ENCODE measurements at regions not wholly inside any gene's neighbourhood (a gene's known extent, or its start where the extent isn't known, plus 50 kb on each side); places are given as distances from the start of the nearest gene placed in this dataset.
"Not testable (repeated sequence)": the region's sequence is repeated elsewhere in the genome, so short reads cannot be mapped to it uniquely, and the experiment has no call there.

DNA sequence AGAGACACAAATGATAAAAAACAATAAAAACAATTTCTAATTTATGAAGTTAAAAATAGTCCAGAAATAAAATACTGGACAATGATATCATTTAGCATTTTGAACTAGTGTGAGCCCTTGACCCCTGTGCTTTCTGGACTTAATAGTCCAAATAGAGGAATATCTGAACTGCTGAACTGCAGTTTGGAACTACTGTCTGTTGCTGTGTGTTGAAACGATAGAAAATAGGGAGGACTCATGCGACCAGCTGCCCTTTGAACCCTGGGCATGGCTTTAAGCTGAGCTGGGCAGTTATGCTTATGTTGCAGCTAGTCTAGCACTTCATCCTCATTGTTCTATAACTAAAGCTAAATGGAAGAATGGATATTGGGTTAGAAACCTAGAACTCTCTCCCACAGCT is 99.5 kb downstream of the FMR1NB start:
- DNase-seq (ENCODE audit: low read depth): no peak
- in situ Hi-C loops (cut with HindIII; ENCODE audit: low pct_unique_long_range_greater_than_20kb, low sequenced_read_pairs): no loop called here

DNA sequence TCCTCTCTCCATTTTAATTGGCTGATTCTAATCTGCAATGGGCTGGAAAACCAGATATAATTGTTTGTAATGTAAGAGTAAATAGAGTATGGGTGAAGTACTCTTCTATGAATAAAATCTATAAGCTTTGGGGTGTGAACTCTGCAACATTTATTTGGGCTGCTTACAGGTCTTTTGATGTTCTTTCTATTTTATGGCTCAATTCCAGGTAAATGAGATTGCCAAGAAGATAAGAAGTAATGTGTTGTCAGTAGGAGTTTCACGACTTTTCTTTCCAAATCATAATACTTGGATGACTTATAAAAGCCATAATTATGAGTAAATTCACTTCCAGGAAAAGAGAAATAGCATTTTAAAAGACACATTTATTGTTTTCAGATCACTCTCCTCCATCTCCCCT is 103.5 kb downstream of the FMR1NB start:
- in situ Hi-C loops (cut with HindIII; ENCODE audit: low pct_unique_long_range_greater_than_20kb, low sequenced_read_pairs): no loop called here
- no peak for DNase-seq (ENCODE audit: low read depth)

DNA sequence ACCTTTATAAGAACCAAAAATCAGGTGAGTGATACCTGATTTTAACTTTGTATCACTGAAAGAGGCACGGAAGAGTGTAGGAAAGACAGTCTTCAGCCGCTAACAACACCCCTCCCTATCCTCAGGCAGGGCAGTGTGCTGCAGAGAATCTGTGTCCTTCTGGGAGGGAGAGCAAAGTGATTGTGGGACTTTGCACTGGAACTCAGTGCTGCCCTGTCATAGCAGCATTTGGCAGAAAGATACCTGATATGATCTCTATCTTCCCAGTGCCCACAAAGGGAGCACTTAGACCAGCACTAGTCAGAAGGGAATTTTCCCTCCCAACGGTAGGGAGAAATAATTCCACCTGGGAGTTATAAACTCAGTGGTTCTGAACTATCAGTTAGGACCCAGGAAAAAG is 139.0 kb downstream of the FMR1NB start:
- in situ Hi-C loops (cut with HindIII; ENCODE audit: low pct_unique_long_range_greater_than_20kb, low sequenced_read_pairs): no loop called here
- DNase-seq (ENCODE audit: low read depth): no peak

DNA sequence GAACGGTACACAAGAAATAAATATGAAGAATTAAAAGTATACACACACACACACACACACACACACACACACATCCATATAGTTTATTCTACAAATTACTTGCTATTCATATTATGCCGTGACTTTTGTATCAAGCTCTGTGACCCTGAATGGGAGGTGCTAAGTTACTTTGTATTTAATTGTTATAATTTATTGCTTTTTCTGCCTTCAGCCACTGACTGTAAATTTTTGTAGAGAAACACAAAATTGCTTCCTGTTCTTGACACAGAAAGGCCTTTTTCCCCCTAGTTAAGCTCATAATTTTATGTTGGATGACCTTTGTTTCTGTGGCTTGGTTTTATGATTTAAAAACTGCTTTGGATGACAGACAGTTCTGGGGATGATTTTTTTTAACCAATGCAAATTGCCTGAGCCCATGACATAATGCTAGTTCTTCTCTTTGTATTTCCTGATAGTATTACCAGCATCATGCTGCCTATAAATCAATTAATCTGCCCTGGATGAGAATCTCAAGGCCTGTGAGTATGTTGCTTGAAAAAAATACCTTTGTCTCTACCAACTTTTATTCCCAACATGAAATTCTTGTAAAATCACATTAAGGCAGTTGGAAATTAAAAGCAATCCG is 140.0 kb downstream of the FMR1NB start:
- DNase-seq (ENCODE audit: low read depth): no peak
- in situ Hi-C loops (cut with HindIII; ENCODE audit: low pct_unique_long_range_greater_than_20kb, low sequenced_read_pairs): no loop called here

DNA sequence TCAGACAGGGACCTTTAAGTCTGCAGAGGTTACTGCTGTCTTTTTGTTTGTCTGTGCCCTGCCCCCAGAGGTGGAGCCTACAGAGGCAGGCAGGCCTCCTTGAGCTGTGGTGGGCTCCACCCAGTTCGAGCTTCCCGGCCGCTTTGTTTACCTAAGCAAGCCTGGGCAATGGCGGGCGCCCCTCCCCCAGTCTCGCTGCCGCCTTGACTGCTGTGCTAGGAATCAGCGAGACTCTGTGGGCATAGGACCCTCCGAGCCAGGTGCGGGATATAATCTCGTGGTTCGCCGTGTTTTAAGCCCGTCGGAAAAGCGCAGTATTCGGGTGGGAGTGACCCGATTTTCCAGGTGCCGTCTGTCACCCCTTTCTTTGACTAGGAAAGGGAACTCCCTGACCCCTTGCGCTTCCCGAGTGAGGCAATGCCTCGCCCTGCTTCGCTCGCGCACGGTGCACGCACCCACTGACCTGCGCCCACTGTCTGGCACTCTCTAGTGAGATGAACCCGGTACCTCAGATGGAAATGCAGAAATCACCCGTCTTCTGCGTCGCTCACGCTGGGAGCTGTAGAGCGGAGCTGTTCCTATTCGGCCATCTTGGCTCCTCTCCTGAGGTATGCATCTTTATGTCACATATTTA is 147.9 kb downstream of the FMR1NB start:
- in situ Hi-C loops (cut with HindIII; ENCODE audit: low pct_unique_long_range_greater_than_20kb, low sequenced_read_pairs); DNase-seq (ENCODE audit: low read depth): not testable (repeated sequence)

DNA sequence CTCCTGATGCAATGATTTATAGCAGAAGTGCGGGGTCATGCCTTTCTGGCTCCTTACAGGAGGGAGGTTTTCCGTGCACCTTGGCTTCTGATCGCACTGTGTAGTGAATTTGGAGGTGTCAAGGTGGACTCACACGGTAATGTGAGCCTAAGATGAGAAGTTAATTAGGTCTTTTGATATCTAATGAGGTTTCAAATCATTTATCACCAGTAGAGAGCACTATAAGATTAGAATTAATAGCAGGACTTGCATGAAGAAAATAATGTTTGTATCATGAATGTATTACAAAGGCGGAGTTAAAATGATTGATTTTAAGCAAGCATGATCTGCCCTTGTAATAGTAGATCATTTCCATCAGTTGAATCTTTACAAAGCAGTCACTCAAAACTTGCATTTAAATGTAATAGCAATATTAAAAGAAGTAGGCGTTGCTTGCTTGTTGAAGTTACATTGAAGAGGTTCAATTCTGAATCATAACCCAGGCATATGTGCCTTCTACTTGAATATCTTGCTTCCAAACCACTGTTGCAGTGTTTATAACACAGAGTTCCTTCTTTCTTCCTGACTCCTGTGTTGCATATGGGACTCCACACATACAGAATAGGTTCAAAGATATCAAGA is 152.1 kb downstream of the FMR1NB start:
- no peak for DNase-seq (ENCODE audit: low read depth)
- in situ Hi-C loops (cut with HindIII; ENCODE audit: low pct_unique_long_range_greater_than_20kb, low sequenced_read_pairs): no loop called here

DNA sequence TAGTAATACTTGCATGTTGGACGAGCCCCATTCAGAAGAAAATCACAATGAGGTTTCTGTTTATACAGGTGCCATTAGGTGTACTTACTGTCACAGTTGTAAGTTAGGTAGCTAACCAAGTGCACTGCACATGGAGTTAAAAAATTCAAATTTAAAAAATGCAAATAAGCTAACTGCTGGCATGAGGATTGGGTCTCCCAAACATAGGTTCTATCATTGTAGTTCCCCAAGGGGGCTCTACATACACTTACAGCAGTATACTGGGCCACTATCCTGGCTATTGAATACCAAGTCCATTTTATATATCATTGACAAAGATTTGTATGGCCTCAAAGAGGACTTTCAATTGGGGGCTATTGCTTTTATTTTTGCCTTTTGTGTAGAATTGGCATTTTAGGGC is 153.4 kb downstream of the FMR1NB start:
- in situ Hi-C loops (cut with HindIII; ENCODE audit: low pct_unique_long_range_greater_than_20kb, low sequenced_read_pairs): no loop called here
- DNase-seq (ENCODE audit: low read depth): no peak

DNA sequence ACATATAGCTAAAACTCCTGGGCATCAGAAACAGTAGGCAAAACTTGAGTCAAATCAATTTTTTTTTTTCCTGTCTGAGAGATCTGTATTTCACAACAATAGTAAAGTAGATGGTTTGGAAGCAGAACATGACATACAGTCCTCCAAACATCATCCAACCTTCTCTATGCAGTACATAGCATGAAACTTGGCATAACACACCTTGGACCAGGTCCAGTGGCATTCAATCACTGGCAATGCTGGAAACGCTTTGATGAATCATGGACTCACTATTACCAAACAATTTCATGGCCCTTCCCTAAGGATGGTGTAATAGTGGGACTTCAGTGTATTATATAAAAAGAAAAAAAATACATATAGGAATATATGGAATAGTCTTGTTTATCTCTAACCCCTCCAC is 154.6 kb downstream of the FMR1NB start:
- DNase-seq (ENCODE audit: low read depth): no peak
- in situ Hi-C loops (cut with HindIII; ENCODE audit: low pct_unique_long_range_greater_than_20kb, low sequenced_read_pairs): no loop called here

DNA sequence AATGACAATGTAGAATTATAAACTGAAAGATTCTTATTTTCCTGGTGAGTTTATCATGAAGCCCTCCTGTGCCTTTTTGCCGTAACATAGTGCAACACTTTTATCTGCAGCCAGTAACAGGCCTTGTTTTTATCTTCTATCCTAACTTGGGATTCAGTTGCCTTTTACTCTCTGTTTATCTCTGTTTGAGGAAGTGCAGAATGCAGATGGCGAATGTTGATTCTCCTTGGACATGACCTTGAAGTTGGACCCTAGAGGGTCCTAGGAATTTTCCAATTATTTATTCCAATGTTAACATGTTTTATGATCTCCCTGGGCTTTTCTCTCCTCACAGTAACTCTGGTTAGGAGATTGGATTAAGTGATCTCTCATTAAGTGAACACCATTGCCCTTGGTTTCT is 165.0 kb downstream of the FMR1NB start:
- in situ Hi-C loops (cut with HindIII; ENCODE audit: low pct_unique_long_range_greater_than_20kb, low sequenced_read_pairs): no loop called here
- DNase-seq (ENCODE audit: low read depth): no peak

DNA sequence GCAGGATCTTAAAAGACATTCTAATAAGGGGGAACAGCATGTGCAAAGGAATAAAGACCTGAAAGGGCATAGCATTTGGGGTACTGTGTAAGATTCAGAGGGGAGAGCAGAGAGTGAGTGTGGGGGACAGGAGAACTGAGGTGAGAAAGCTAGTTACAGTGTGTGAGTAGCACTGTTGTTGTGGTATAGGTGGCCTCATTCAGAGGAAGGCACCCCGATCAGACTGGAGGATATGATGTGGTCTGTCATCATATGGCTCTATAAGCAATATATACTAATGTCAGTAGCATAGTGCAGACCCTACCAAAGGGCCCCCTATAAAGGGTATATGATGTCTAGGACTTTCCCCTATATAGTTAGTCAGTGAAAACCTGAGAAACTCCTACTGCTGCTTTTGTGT is 175.8 kb downstream of the FMR1NB start:
- no peak for DNase-seq (ENCODE audit: low read depth)
- in situ Hi-C loops (cut with HindIII; ENCODE audit: low pct_unique_long_range_greater_than_20kb, low sequenced_read_pairs): no loop called here

DNA sequence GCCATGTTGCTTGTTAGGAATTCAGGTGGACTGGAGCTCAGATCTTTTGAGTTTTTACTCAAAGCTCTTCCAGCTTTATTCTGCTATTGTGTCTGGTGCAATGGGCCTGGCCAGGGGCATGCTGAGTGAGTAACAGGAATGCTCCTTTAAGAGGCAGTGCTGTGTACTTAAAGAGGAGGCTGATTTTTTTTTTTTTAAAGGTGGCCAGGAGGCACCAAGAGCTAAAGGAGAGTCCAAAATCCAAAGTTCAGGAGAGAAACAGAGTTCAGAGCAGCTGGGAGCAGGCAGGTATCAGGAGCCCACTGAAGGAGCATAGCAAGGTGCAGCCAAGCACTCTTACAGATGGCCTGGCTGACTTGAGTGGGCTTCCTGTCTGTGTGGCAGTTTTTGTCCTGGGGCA is 178.7 kb downstream of the FMR1NB start:
- DNase-seq (ENCODE audit: low read depth): no peak
- in situ Hi-C loops (cut with HindIII; ENCODE audit: low pct_unique_long_range_greater_than_20kb, low sequenced_read_pairs): no loop called here

DNA sequence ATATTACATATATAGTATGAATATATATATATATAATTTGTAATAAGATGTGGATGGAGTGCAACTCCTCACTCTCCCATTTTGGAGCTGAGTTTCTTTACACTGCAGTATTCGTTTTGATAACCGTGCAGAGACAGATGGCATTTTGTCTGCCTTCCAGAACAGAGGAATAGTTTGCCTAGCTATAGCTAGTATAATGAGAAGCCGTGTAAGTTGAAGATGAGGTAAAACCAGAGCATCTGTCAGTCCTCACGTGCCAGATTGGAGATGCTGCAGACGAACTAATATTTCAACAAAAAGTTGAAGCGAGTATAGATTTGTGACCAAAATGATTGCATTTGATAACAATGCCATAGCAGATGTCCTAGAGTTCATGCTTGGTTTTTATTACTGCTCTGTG is 180.6 kb downstream of the FMR1NB start:
- in situ Hi-C loops (cut with HindIII; ENCODE audit: low pct_unique_long_range_greater_than_20kb, low sequenced_read_pairs): no loop called here
- no peak for DNase-seq (ENCODE audit: low read depth)

DNA sequence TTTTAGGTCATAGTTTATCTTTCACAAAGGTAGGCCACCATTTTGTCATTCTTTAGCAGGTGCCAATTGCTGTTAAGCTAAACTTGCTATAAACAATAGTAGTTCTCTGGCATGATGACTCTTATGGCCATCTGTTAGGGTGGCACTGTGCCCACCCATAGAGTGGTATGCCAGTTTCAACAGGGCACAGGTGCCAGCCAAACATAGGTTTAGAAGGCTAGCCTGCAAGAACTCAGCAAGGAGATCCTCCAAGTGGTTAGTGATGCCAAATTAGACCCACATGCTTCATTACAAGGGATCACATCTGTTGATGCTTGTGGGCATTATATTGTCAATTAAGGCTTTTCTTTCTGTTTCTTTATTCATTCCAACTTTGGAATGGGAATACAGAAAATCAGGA is 204.5 kb downstream of the FMR1NB start:
- in situ Hi-C loops (cut with HindIII; ENCODE audit: low pct_unique_long_range_greater_than_20kb, low sequenced_read_pairs): no loop called here
- DNase-seq (ENCODE audit: low read depth): no peak

DNA sequence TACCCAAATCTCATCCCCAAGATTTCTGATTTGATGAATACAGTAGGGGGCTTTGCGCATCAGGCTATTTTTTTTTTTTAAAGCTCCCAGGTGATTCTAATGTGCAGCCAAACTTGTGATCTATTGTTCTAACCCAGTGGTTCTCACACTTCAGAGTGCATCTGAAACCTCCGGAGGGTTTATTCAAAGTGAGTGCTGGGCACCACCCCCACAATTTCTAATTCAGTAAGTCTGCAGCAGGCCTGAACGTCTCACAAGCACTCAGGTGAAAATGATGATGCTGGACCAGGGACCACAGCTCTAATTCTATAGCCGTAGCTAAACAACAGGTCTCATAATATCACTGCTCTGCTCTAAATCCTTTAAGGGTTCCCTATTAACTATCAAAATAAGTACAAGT is 211.4 kb downstream of the FMR1NB start:
- no peak for DNase-seq (ENCODE audit: low read depth)
- in situ Hi-C loops (cut with HindIII; ENCODE audit: low pct_unique_long_range_greater_than_20kb, low sequenced_read_pairs): no loop called here

DNA sequence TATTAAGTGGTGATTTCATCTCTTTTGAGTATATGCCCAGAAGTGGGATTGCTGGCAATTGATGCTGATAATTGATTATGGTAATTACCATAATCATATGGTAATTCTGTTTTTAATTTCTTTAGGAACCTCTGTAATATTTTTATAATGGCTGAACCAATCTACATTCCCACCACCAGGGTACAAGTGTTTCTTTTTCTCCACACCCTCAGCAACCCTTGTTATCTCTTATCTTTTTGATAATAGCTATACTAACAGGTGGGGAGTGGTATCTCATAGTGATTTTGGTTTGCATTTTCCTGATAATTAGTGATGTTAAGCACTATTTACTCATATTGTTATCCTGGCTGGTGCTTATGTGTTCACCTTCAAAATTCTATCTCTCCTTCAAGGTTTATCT is 212.6 kb downstream of the FMR1NB start:
- in situ Hi-C loops (cut with HindIII; ENCODE audit: low pct_unique_long_range_greater_than_20kb, low sequenced_read_pairs): no loop called here
- DNase-seq (ENCODE audit: low read depth): no peak

DNA sequence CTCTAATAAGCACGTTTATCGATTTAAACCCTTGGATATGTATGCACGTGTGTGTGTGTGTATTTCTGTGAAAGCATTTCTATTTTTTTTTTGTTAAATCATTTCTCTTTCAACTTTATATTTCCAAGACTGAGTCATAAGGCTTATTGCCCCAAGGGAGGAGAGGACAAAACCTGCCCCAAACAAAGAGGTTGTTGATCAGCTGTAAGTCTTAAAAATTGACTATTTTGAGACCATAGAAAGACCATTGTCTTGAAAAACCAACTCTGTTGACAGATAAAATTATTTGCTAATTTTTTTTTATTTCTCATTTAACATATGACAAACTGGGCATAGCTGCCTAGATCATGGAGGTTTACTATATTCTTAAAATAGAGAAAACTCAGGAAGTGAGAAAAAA is 222.4 kb downstream of the FMR1NB start:
- no peak for DNase-seq (ENCODE audit: low read depth)
- in situ Hi-C loops (cut with HindIII; ENCODE audit: low pct_unique_long_range_greater_than_20kb, low sequenced_read_pairs): no loop called here

DNA sequence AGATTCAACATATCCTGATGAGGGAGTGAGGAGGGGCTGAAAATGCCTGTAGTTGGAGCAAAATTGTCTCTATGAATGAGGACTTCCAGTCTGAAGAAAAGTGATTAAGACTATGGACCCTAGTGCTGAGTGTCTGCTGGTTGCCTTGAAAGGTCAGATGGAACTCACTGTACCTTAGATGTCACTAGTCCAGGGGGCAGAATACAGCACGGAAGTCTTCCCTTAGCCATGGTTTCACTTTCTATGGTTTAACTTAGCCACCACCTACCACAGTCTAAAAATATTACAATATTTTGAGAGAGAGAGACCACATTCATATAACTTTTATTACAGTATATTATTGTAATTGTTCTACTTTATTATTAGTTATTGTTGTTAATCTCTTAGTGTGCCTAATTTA is 223.1 kb downstream of the FMR1NB start:
- in situ Hi-C loops (cut with HindIII; ENCODE audit: low pct_unique_long_range_greater_than_20kb, low sequenced_read_pairs): no loop called here

DNA sequence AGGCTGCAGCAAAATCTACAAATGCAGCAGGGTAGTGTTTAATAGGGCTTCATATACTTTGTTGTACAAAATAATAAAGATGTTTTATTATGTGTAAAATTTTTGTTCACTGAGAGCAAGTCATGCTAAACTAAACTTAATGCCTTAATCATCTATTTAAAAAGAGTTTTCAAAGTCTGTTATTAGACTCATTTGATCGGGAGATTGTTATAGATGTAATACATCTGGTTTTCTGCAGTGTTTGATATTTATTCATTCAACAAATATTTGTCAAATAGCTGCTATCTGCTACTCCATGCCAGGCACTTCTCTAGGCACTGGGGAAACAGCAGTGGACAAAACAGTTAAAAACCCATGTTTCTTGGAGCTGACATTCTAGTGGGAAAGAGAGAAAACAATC is 233.6 kb downstream of the FMR1NB start:
- in situ Hi-C loops (cut with HindIII; ENCODE audit: low pct_unique_long_range_greater_than_20kb, low sequenced_read_pairs): no loop called here
- DNase-seq (ENCODE audit: low read depth): no peak

More for the DNA sequence above, 223.1 kb downstream of the FMR1NB start:
- DNase-seq (ENCODE audit: low read depth): no peak

DNA sequence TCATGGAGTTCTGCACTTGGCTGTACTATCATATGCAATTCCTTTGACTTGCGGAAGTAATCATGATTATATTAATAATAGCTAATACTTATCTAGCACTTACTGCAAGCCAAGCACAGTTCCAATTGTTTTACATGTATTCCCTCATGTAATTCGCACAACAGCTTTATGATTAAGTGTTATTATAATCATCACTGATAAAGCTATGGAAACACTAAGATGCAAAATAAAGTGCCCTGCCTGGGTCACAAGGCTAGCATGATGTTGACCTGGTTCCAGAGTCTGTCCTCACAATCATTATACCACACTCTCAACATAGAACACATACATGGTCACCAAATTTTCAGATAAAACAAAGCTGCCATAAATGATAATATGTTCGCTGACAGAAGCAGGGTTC is 234.6 kb downstream of the FMR1NB start:
- in situ Hi-C loops (cut with HindIII; ENCODE audit: low pct_unique_long_range_greater_than_20kb, low sequenced_read_pairs): no loop called here
- no peak for DNase-seq (ENCODE audit: low read depth)

DNA sequence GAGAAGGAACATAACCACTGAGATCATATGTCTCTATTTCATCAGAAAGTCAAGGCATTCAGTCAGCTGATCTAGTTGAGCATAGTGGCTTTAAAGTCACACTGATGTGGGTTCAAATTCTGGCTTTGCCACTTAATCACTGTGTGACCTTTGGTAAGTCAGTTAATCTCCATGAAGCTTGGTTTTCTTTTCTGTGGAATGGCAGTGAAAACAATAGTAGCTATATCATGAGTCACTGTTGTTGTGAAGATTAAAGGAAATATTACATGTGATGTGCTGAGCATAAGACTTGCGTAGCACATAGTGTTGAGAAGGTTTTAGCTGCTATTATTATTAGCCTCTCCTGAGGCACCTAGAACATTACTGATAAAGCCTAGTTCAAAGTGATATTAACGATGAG is 242.2 kb downstream of the FMR1NB start:
- in situ Hi-C loops (cut with HindIII; ENCODE audit: low pct_unique_long_range_greater_than_20kb, low sequenced_read_pairs): no loop called here
- DNase-seq (ENCODE audit: low read depth): no peak

Data from Caki2 (cell line).